Fibroblast of the aortic adventitia (primary cell): ENCODE measurements at regions not wholly inside any gene's neighbourhood (a gene's known extent, or its start where the extent isn't known, plus 50 kb on each side); places are given as distances from the start of the nearest gene placed in this dataset.

Experiments
- DNase-seq: peaks from one replicate; pipeline ENCODE4 v3.0.0-alpha.2; 2010; ENCODE audit warnings: low read depth
- H3K4me3 ChIP-seq: 2 replicates; pipeline ENCODE4 v1.5.1; 2011; ENCODE audit warnings: low read depth, mild to moderate bottlenecking, control low read depth, low read length, moderate library complexity
- TF ChIP-seq, protein P1 (sequence below): IDR thresholded peaks from 2 replicates; pipeline ENCODE4 v1.5.1; 2011; ENCODE audit warnings: mild to moderate bottlenecking, low read length, control low read depth, inconsistent platforms; ENCODE audit not compliant: insufficient read depth

DNA sequence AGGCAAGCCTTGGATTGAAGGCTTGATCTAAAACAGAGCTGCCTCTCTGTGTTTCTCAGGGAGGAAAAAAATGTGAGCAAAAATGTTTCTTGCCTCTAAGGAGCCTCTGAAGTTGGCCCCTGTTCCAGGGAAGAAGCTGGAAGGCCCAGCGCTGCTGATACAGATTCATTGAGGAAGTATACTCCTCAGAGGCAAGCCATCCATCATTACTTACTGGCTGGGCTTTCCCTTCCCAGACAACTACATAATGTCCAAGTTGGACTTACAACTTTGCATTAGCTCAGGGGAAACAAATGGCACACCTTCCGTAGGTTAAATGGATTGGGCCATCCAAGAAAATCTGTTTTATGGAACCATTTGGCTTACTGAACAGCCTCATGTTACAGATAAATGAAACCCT, 263.7 kb upstream of the SEL1L start:
- TF ChIP-seq, protein P1, sequence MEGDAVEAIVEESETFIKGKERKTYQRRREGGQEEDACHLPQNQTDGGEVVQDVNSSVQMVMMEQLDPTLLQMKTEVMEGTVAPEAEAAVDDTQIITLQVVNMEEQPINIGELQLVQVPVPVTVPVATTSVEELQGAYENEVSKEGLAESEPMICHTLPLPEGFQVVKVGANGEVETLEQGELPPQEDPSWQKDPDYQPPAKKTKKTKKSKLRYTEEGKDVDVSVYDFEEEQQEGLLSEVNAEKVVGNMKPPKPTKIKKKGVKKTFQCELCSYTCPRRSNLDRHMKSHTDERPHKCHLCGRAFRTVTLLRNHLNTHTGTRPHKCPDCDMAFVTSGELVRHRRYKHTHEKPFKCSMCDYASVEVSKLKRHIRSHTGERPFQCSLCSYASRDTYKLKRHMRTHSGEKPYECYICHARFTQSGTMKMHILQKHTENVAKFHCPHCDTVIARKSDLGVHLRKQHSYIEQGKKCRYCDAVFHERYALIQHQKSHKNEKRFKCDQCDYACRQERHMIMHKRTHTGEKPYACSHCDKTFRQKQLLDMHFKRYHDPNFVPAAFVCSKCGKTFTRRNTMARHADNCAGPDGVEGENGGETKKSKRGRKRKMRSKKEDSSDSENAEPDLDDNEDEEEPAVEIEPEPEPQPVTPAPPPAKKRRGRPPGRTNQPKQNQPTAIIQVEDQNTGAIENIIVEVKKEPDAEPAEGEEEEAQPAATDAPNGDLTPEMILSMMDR: no peak
- no peak for DNase-seq
- H3K4me3 ChIP-seq: no peak overlapping the region

DNA sequence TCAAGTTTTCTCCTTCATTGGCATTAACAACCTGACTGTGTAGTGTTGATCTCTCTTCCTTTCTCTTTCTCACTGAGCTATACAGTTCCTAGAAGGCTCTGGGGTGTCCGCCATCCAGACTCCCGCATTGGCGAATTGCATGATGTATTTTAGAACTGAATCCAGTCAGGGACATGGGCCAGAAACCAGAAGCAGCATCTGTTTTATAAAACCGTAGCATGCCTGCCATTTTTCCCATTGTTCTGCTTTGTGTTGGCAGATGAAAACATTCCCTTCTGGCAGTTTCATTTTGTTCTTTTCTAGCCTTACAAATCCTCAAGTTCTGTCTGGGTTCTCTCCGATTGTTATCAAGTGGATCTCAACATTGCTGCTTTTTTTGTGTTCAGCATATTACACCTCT, 268.3 kb upstream of the SEL1L start:
- DNase-seq: no peak
- no peak overlapping the region for H3K4me3 ChIP-seq
- TF ChIP-seq, protein P1: no peak

DNA sequence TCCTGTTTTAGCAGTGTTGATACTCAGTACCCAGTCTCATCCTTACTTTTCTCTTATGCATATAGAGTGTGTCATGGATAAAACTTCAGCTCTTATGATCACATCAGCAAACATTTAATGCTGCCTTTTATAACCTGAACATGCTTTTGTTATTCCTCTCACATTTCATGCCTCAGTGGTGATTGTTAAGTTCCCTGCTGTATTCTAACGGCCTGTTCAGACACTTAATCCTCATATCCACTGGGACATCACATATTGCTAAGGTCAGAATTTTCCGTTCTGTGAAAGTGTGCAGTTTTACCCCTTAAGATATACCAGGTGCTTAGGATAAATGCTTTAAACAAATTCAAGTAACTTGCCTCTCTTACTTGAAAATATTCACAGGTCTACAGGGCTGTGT, 268.7 kb upstream of the SEL1L start:
- H3K4me3 ChIP-seq: no peak overlapping the region
- no peak for DNase-seq
- TF ChIP-seq, protein P1: no peak

DNA sequence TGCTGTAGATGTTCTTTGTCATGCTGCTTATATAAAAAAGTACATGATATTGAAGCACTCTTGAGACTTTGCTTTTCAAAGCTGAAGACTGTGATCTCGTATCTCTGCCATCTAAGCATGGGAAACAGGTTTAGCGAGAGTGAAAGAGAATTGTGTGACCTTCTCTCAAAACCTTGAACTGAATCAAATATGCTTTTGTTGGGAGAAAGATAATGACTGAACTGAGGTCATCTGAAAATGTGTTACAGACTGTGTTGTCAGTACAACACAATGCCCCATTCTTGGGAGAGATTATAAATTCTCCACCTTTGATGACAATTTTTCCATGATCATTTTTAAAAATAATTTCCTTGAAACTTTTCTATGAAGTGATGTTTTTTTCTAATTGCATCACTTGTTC, 272.1 kb upstream of the SEL1L start:
- TF ChIP-seq, protein P1: no peak
- DNase-seq: no peak
- H3K4me3 ChIP-seq: no peak overlapping the region

DNA sequence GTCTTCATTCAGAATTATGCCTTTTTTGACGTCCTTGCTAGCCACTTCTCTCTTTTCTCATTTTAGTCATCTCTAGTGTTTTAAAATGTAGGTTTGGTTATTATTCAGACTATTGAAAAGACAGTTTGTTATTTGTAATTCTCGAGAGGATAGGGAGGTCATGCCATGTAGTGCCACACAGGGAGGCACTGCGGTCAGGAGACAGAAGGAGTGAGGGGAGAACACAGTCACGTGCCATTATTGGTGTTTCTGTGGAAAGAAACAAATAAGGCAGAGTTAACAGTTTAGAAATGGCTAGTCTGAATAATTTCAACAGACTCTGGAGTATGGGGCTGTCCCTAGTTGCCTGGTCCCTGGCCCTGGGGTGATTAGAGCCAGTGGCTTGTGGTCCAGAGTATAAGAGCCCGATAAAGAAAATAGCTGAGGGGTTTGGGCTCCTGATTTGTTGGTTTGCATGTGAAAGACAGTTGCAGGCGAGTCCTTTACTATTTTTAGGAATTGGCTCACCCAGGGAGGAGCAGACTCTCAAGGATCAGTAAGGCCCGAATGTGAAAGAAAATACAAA, 278.1 kb upstream of the SEL1L start:
- TF ChIP-seq, protein P1: no peak
- DNase-seq: no peak
- no peak overlapping the region for H3K4me3 ChIP-seq

DNA sequence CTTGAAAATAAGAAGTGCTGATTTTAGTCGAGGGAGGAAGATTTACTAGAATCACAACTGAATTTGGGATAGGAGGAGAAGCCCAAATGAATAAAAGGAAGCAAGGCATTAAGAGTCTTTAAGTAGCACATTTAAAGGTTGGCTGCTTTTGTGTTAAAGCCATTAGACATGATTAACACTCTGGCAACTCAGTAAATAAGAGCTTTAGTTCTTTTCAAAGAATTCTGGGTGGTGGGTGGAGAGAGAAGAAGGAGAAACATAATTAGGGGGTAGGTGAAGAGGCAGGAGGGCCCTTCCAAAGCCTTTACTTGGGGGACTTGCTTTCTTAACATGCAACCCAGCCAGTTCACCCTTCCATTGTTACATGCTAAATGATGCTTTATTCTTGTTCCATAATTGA, 284.6 kb upstream of the SEL1L start:
- H3K4me3 ChIP-seq: no peak overlapping the region
- TF ChIP-seq, protein P1: no peak
- no peak for DNase-seq

DNA sequence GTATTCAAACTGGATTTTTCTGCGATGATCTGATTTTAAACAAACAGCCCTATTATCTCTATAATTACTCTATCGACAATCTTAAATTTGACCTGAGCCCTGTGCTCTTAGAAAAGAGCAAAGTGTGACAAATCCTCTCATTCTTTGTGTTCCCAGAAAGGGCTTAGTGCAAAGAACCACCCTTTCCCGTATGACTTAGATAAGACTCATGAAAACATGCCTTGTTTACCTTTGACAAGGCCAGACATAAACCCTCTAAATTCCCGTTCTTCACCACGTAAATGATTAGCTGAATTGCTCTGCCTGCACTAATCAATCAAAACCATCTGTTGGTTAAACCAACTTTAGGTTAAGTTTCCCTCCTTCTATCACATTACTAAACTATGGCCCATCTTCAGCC, 285.7 kb upstream of the SEL1L start:
- DNase-seq: no peak
- TF ChIP-seq, protein P1: no peak

More for the DNA sequence above, 285.7 kb upstream of the SEL1L start:
- no peak overlapping the region for H3K4me3 ChIP-seq
